OCI-LY1 (cell line): ENCODE measurements at regions not wholly inside any gene's neighbourhood (a gene's known extent, or its start where the extent isn't known, plus 50 kb on each side); places are given as distances from the start of the nearest gene placed in this dataset.

ENCODE experiments used
- CTCF ChIP-seq: fragments of 200-600 bp; sonication (generic), shearing (Covaris generic); IDR thresholded peaks from 2 replicates; pipeline ENCODE4 v1.5.1; 2017; ENCODE audit warnings: mild to moderate bottlenecking, antibody characterized with exemption, low read length, moderate library complexity, mixed read lengths
- EZH2 ChIP-seq: fragments of 200-600 bp; sonication (generic), shearing (Covaris generic); IDR thresholded peaks from 2 replicates; pipeline ENCODE4 v1.8.0; 2017; ENCODE audit warnings: borderline replicate concordance, mixed run types, mild to moderate bottlenecking, antibody characterized with exemption, low read length, moderate library complexity, mixed read lengths

- TF ChIP-seq CTCF (no peak), EZH2 (no peak)
Observed at GRCh38 chr3:87422333-87422732, 145.9 kb upstream of the POU1F1 start.
